Left ventricle myocardium inferior (tissue), 1 donor: ENCODE measurements at regions not wholly inside any gene's neighbourhood (a gene's known extent, or its start where the extent isn't known, plus 50 kb on each side); places are given as distances from the start of the nearest gene placed in this dataset.

Experiments used
- DNase-seq: peaks from one replicate; pipeline ENCODE4 v3.0.0-alpha.2; 2020
- H3K27ac ChIP-seq: fragments of 200-600 bp; replicated peaks from 2 replicates; pipeline ENCODE4 v1.8.0; 2021
- H3K27me3 ChIP-seq: fragments of 200-600 bp; 2 replicates; pipeline ENCODE4 v1.8.0; 2021; ENCODE audit warnings: low read depth
- H3K36me3 ChIP-seq: fragments of 200-600 bp; 2 replicates; pipeline ENCODE4 v1.8.0; 2021
- H3K4me1 ChIP-seq: fragments of 200-600 bp; 2 replicates; pipeline ENCODE4 v1.8.0; 2021
- H3K4me3 ChIP-seq: fragments of 200-600 bp; 2 replicates; pipeline ENCODE4 v1.8.0; 2021; ENCODE audit warnings: mild to moderate bottlenecking, moderate library complexity
- H3K9me3 ChIP-seq: fragments of 200-600 bp; replicated peaks from 2 replicates; pipeline ENCODE4 v1.8.0; 2021
- intact Hi-C: fragments of 100-400 bp; cut with micrococcal nuclease; formaldehyde crosslinking; loops from one replicate; pipeline ENCODE4 v1.11.0; 2022
- TF ChIP-seq, protein P1 (sequence below): fragments of 200-600 bp; IDR thresholded peaks from 2 replicates; pipeline ENCODE4 v1.8.0; 2021; ENCODE audit warnings: antibody characterized with exemption, mild to moderate bottlenecking, borderline replicate concordance
- donor health status: DM: no; HTN: yes; CAD: no; lungs with severe emphysema.

- no peaks in the 10 kb centered on the region for H3K4me1 ChIP-seq
- DNase-seq = no peak
- intact Hi-C loops = no loop called here
- no peaks in the 10 kb centered on the region for H3K27me3 ChIP-seq
- peaks cover 1% of the 10 kb centered on the region for H3K9me3 ChIP-seq
- no peaks in the 10 kb centered on the region for H3K36me3 ChIP-seq
- no peak overlapping the region for H3K27ac ChIP-seq
- TF ChIP-seq, protein P1, sequence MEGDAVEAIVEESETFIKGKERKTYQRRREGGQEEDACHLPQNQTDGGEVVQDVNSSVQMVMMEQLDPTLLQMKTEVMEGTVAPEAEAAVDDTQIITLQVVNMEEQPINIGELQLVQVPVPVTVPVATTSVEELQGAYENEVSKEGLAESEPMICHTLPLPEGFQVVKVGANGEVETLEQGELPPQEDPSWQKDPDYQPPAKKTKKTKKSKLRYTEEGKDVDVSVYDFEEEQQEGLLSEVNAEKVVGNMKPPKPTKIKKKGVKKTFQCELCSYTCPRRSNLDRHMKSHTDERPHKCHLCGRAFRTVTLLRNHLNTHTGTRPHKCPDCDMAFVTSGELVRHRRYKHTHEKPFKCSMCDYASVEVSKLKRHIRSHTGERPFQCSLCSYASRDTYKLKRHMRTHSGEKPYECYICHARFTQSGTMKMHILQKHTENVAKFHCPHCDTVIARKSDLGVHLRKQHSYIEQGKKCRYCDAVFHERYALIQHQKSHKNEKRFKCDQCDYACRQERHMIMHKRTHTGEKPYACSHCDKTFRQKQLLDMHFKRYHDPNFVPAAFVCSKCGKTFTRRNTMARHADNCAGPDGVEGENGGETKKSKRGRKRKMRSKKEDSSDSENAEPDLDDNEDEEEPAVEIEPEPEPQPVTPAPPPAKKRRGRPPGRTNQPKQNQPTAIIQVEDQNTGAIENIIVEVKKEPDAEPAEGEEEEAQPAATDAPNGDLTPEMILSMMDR = no peak
- no peak overlapping the region for H3K4me3 ChIP-seq
Observed at GRCh38 chr5:114838937-114839336, 330.8 kb downstream of the TRIM36 start.

DNA sequence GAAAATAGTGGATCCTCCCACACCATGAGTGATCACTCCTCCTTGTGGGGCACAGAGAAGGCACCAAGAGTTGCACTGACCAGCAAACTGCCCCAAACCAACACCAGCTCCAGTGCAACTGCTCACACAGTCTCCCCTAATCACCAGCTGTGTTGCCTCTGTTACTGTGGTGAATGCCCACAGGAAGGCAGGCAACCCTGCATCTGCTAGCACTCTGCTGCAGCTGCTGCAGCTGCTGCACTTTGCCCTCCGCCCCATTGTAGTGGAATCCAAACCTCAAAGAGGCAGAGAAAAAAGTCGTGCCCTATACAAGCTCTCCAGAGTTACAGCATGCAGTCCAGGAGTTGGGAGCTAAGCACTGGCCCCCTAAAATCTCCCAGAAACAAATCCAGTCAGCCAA is 339.6 kb downstream of the TRIM36 start:
- intact Hi-C loops = no loop called here
- DNase-seq = no peak
- H3K4me3 ChIP-seq = no peak overlapping the region
- no peaks in the 10 kb centered on the region for H3K36me3 ChIP-seq
- H3K27ac ChIP-seq = no peak overlapping the region
- peaks cover 21% of the 10 kb centered on the region for H3K9me3 ChIP-seq
- TF ChIP-seq, protein P1 = no peak
- peaks cover 3% of the 10 kb centered on the region for H3K27me3 ChIP-seq
- H3K4me1 ChIP-seq = no peaks in the 10 kb centered on the region

DNA sequence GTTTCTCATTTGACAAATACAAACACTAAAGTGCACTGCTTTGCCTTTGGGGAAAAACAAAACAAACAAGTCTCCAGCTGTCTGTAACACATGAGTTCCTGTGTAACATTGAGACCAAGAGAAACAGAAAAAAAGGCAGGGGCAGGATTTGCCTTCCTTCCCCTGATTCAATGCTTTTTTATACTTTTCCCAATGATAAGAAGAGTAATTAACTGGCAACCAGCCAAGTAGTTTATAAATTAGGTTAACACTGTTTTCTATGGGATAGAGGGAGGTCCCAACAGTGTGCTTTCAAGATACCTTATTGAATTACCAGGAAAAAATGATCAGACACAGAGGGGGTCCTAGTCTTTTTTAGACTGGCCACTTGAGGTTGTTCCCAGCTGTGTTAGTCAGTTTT is 346.8 kb downstream of the TRIM36 start:
- Histone ChIP-seq H3K27ac (no peak overlapping the region), H3K27me3 (no peaks in the 10 kb centered on the region), H3K9me3 (peaks cover 32% of the 10 kb centered on the region), H3K36me3 (no peaks in the 10 kb centered on the region), H3K4me1 (no peaks in the 10 kb centered on the region), H3K4me3 (no peak overlapping the region)
- intact Hi-C loops = no loop called here
- TF ChIP-seq, protein P1 = no peak
- no peak for DNase-seq

DNA sequence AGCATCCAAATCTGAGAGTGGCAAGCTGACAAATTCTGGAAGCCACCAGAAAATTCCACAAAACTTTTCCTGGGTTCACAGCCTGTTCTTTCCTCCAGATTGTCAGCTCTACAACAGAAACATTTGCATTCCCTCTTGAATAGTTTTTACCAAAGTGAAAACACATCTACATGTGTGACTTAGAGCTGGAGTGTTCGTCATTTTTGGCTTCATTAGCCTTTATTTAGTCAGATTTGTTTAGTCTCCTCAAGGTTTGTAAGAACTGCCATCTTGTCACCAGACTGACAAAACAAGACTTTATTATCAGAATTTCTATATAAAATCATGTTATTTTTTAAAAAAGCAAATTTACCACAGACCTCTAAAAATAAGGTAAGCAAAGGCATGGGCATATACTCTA is 347.3 kb downstream of the TRIM36 start:
- Histone ChIP-seq H3K27me3 (no peaks in the 10 kb centered on the region), H3K4me3 (no peak overlapping the region), H3K9me3 (peaks cover 29% of the 10 kb centered on the region), H3K4me1 (no peaks in the 10 kb centered on the region), H3K36me3 (no peaks in the 10 kb centered on the region), H3K27ac (no peak overlapping the region)
- DNase-seq = no peak
- TF ChIP-seq, protein P1 = no peak
- intact Hi-C loops = no loop called here

DNA sequence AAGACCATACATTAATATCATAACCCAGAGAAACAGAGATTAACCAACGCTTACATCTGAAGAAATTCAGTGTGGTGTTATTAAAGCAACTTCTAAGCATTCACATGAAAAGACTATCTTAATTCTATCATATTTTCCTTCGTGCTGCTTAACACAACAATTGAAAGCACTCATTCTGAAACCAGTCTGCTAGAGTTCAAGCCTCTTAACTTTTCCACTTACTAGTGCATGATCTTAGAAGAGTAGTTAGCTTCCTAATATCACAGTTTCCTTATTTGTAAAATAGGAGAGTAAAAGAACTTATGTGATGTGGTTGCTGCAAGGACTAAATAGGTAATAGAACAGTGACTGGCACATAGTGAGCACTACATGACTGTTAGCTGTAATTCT is 379.3 kb downstream of the TRIM36 start:
- no peak overlapping the region for H3K4me3 ChIP-seq
- no peak overlapping the region for H3K27ac ChIP-seq
- no peaks in the 10 kb centered on the region for H3K9me3 ChIP-seq
- H3K4me1 ChIP-seq = no peaks in the 10 kb centered on the region
- peaks cover 23% of the 10 kb centered on the region for H3K27me3 ChIP-seq
- DNase-seq = no peak
- H3K36me3 ChIP-seq = no peaks in the 10 kb centered on the region
- TF ChIP-seq, protein P1 = no peak
- intact Hi-C loops = no loop called here

DNA sequence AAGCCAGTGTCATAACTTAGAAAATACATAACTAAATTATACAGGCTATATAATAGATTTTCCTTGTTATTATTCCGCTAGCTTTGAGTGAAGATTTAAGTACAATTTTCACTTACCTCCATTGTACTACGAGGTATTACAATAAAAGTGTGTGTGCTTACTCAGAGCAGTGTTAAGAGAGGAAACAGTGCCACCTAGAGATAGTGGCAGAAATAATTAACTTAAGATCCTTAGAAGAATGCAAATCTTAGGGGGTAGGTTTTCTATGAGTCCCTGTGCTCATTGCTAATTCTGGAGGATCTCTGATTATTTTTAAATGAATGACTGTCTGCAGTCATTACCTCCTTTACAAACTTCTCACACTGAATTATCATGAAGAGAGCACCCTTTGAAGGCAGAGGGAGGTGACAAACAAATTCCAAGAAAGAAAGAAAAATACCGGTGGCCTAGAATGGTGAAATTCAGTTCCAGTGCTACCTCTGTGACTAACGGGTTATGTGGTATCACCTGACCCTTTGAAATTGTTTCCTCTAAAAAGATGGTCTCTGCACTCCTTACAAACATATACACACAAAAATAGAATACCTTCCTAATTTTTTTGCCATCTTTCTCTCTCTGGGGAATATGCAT is 379.8 kb downstream of the TRIM36 start:
- Histone ChIP-seq H3K9me3 (no peaks in the 10 kb centered on the region), H3K36me3 (no peaks in the 10 kb centered on the region), H3K27me3 (peaks cover 26% of the 10 kb centered on the region), H3K27ac (no peak overlapping the region), H3K4me3 (no peak overlapping the region), H3K4me1 (no peaks in the 10 kb centered on the region)
- TF ChIP-seq, protein P1 = peak; percentile 59
- intact Hi-C loops = no loop called here
- no peak for DNase-seq
